ENCODE measurements at regions not wholly inside any gene's neighbourhood (a gene's known extent, or its start where the extent isn't known, plus 50 kb on each side); places are given as distances from the start of the nearest gene placed in this dataset.

GRCh38 chr4:60389633-60390032 lies 810.5 kb upstream of the ADGRL3 start:
- TF ChIP-seq ZNF205 (CRISPR knock-in tag; IDR thresholded peaks at IDR 0.05): no peak
- no peak for TF ChIP-seq CTCF (CRISPR knock-in tag; IDR thresholded peaks at IDR 0.05)
- TF ChIP-seq ZBTB40 (IDR thresholded peaks at IDR 0.05): no peak
- no peak for TF ChIP-seq ZBTB40 (CRISPR knock-in tag; IDR thresholded peaks at IDR 0.05)
- no peak for TF ChIP-seq KMT2A (CRISPR knock-in tag; IDR thresholded peaks at IDR 0.05)
- TF ChIP-seq ZNF274 (CRISPR knock-in tag; IDR thresholded peaks at IDR 0.05): no peak
